ENCODE measurements at regions not wholly inside any gene's neighbourhood (a gene's known extent, or its start where the extent isn't known, plus 50 kb on each side); places are given as distances from the start of the nearest gene placed in this dataset.

GRCh38 chr6:149157126-149157525, 160.4 kb upstream of the TAB2 start:
- no peak for TF ChIP-seq CTCF (IDR thresholded peaks at IDR 0.05; ENCODE audit: low read depth, low read length, missing control alignments)
- no peak for DNase-seq (ENCODE audit: low read depth)
- no peak overlapping the region for H3K4me3 ChIP-seq (ENCODE audit: low read depth, low read length)

GRCh38 chr6:149158076-149158475, 159.4 kb upstream of the TAB2 start:
- H3K4me3 ChIP-seq (ENCODE audit: low read depth, low read length) = no peak overlapping the region
- TF ChIP-seq CTCF (IDR thresholded peaks at IDR 0.05; ENCODE audit: low read depth, low read length, missing control alignments) = no peak

GRCh38 chr6:149160943-149161342, 156.6 kb upstream of the TAB2 start:
- no peak overlapping the region for H3K4me3 ChIP-seq (ENCODE audit: low read depth, low read length)
- DNase-seq (ENCODE audit: low read depth) = no peak
- no peak for TF ChIP-seq CTCF (IDR thresholded peaks at IDR 0.05; ENCODE audit: low read depth, low read length, missing control alignments)

More at GRCh38 chr6:149158076-149158475, 159.4 kb upstream of the TAB2 start:
- no peak for DNase-seq (ENCODE audit: low read depth)

GRCh38 chr6:149162924-149163323, 154.6 kb upstream of the TAB2 start:
- no peak overlapping the region for H3K4me3 ChIP-seq (ENCODE audit: low read depth, low read length)
- TF ChIP-seq CTCF (IDR thresholded peaks at IDR 0.05; ENCODE audit: low read depth, low read length, missing control alignments) = no peak
- DNase-seq (ENCODE audit: low read depth) = no peak

GRCh38 chr6:149164199-149164750, 153.2 kb upstream of the TAB2 start:
- TF ChIP-seq CTCF (IDR thresholded peaks at IDR 0.05; ENCODE audit: low read depth, low read length, missing control alignments) = no peak
- DNase-seq (ENCODE audit: low read depth) = no peak
- no peak overlapping the region for H3K4me3 ChIP-seq (ENCODE audit: low read depth, low read length)

- TF ChIP-seq CTCF (IDR thresholded peaks at IDR 0.05; ENCODE audit: low read depth, low read length, missing control alignments) = no peak
- no peak for DNase-seq (ENCODE audit: low read depth)
- H3K4me3 ChIP-seq (ENCODE audit: low read depth, low read length) = no peak overlapping the region
These were observed 151.2 kb upstream of the TAB2 start for GRCh38 chr6:149166336-149166735.

GRCh38 chr6:149166747-149167146, 150.8 kb upstream of the TAB2 start:
- H3K4me3 ChIP-seq (ENCODE audit: low read depth, low read length) = no peak overlapping the region
- TF ChIP-seq CTCF (IDR thresholded peaks at IDR 0.05; ENCODE audit: low read depth, low read length, missing control alignments) = no peak
- DNase-seq (ENCODE audit: low read depth) = no peak
